ENCODE measurements at regions not wholly inside any gene's neighbourhood (a gene's known extent, or its start where the extent isn't known, plus 50 kb on each side); places are given as distances from the start of the nearest gene placed in this dataset.

DNA sequence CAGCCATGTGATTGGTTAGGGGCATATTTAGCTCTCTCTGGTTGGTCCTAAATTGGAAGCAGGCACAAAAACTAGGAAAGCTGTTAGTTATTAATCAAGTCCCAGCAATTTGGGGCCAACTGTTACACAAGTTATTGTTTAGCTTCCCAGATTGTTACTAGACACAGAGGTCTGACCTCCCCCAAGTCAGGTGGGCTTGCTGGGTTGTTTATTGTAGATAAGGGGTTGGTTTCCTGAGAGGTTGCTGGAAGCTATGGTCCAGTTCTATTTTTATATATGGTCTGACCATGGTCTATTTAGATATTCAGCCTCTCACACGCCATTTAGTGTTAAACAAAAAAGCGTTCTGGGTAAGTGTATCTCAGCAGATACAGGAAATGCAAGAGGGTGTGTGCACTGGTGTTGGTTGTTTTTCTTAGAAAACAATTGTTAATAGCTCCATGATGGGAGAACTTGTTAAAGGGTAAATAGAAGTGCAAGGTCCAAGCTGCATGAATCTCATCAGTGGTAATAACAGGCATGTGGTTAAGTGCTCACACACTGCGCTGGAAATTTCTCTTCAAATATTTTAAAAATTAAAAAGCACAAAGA is 150.0 kb downstream of the RAP2A start:
- TF ChIP-seq, protein P1, sequence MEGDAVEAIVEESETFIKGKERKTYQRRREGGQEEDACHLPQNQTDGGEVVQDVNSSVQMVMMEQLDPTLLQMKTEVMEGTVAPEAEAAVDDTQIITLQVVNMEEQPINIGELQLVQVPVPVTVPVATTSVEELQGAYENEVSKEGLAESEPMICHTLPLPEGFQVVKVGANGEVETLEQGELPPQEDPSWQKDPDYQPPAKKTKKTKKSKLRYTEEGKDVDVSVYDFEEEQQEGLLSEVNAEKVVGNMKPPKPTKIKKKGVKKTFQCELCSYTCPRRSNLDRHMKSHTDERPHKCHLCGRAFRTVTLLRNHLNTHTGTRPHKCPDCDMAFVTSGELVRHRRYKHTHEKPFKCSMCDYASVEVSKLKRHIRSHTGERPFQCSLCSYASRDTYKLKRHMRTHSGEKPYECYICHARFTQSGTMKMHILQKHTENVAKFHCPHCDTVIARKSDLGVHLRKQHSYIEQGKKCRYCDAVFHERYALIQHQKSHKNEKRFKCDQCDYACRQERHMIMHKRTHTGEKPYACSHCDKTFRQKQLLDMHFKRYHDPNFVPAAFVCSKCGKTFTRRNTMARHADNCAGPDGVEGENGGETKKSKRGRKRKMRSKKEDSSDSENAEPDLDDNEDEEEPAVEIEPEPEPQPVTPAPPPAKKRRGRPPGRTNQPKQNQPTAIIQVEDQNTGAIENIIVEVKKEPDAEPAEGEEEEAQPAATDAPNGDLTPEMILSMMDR (IDR thresholded peaks at IDR 0.05): no peak
- no peak for TF ChIP-seq EZH2 (IDR thresholded peaks at IDR 0.05; ENCODE audit: borderline replicate concordance, insufficient read depth, low read depth, low read length, poor library complexity, severe bottlenecking)
- Histone ChIP-seq H4K20me1 (ENCODE audit: control insufficient read depth, insufficient read depth, low read length, poor library complexity, severe bottlenecking) (no peaks in the 10 kb centered on the region), H3K4me1 (ENCODE audit: control insufficient read depth in 2 of 2, insufficient read depth in 2 of 2, low read length in 2 of 2) (no peaks in the 10 kb centered on the region), H3K79me2 (ENCODE audit: control insufficient read depth, insufficient read depth, low read length) (no peaks in the 10 kb centered on the region), H3K4me2 (replicated peaks; ENCODE audit: low read depth, low read length, poor library complexity, severe bottlenecking) (no peak overlapping the region), H3K9ac (ENCODE audit: low read length) (no peak overlapping the region), H3K27ac (ENCODE audit: low read length in 2 of 2) (no peak overlapping the region), H3K36me3 (replicated peaks in 1 of 2; ENCODE audit: control extremely low read depth in 1 of 2, control insufficient read depth in 1 of 2, extremely low read depth in 1 of 2, insufficient read depth in 2 of 2, low read length in 1 of 2) (no peaks in the 10 kb centered on the region), H3K9me3 (ENCODE audit: control extremely low read depth in 1 of 3, control insufficient read depth in 2 of 3, insufficient read depth in 1 of 3, low read length in 2 of 3) (no peaks in the 10 kb centered on the region), H3K27me3 (replicated peaks in 1 of 4; ENCODE audit: control extremely low read depth in 1 of 4, control insufficient read depth in 3 of 4, insufficient read depth in 4 of 4, low read length in 3 of 4) (no peaks in the 10 kb centered on the region), H3K4me3 (ENCODE audit: control extremely low read depth in 1 of 5, extremely low read depth in 1 of 5, insufficient read depth in 1 of 5, low read depth in 2 of 5, low read length in 4 of 5) (no peak overlapping the region), H2AFZ (ENCODE audit: insufficient read depth, low read depth, low read length, poor library complexity, severe bottlenecking) (no peak overlapping the region)
- no peak for DNase-seq
- ChIA-PET CTCF (interaction anchor here (0.6 kb wide), 1 partner anchor 503 kb away, joined by 3 read pairs; no protein-coding TSS in a partner anchor), POLR2A (no interaction called here)
- ATAC-seq (ENCODE audit: low read depth): no peak
- Mint-ChIP-seq H3K27me3 (peaks cover 13% of the 10 kb centered on the region), H3K27ac (no peak overlapping the region), H3K9me3 (ENCODE audit: insufficient read depth) (no peaks in the 10 kb centered on the region), H3K4me3 (no peak overlapping the region), H3K4me1 (no peaks in the 10 kb centered on the region)
- intact Hi-C loops (cut with micrococcal nuclease): no loop called here
- WGBS (ENCODE audit: insufficient coverage): 100% methylated on average over 1 of the region's 3 CpGs

DNA sequence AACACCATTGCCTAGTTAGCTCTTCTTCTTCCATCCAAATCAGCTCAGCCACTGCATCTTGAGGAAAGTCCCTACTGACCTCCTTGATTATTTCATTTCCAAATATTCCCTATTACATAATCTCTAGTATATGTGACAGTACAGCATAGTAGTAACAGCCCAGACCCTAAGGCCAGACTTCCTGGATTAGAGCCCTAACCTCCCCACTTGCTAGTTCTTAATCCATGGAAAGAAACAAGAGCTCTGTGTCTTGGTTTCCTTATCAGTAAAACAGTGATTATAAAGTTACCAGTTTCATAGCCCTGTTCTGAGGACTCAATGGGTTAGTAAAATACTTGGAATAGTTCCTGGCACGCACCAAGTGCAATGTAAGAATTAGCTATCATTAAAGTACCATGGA is 153.0 kb downstream of the RAP2A start:
- Histone ChIP-seq H3K9ac (ENCODE audit: low read length) (no peak overlapping the region), H3K4me1 (ENCODE audit: control insufficient read depth in 2 of 2, insufficient read depth in 2 of 2, low read length in 2 of 2) (no peaks in the 10 kb centered on the region), H3K79me2 (ENCODE audit: control insufficient read depth, insufficient read depth, low read length) (no peaks in the 10 kb centered on the region), H2AFZ (ENCODE audit: insufficient read depth, low read depth, low read length, poor library complexity, severe bottlenecking) (no peak overlapping the region), H3K9me3 (ENCODE audit: control extremely low read depth in 1 of 3, control insufficient read depth in 2 of 3, insufficient read depth in 1 of 3, low read length in 2 of 3) (no peaks in the 10 kb centered on the region), H3K27me3 (replicated peaks in 1 of 4; ENCODE audit: control extremely low read depth in 1 of 4, control insufficient read depth in 3 of 4, insufficient read depth in 4 of 4, low read length in 3 of 4) (peaks cover 0 to 3% (median 0%) of the 10 kb centered on the region in 4 experiments), H3K4me3 (ENCODE audit: control extremely low read depth in 1 of 5, extremely low read depth in 1 of 5, insufficient read depth in 1 of 5, low read depth in 2 of 5, low read length in 4 of 5) (no peak overlapping the region), H3K27ac (ENCODE audit: low read length in 2 of 2) (no peak overlapping the region), H3K4me2 (replicated peaks; ENCODE audit: low read depth, low read length, poor library complexity, severe bottlenecking) (no peak overlapping the region), H3K36me3 (replicated peaks in 1 of 2; ENCODE audit: control extremely low read depth in 1 of 2, control insufficient read depth in 1 of 2, extremely low read depth in 1 of 2, insufficient read depth in 2 of 2, low read length in 1 of 2) (no peaks in the 10 kb centered on the region), H4K20me1 (ENCODE audit: control insufficient read depth, insufficient read depth, low read length, poor library complexity, severe bottlenecking) (no peaks in the 10 kb centered on the region)
- no peak for DNase-seq
- TF ChIP-seq EZH2 (IDR thresholded peaks at IDR 0.05; ENCODE audit: borderline replicate concordance, insufficient read depth, low read depth, low read length, poor library complexity, severe bottlenecking): no peak
- TF ChIP-seq, protein P1 (IDR thresholded peaks at IDR 0.05): no peak
- H3K27ac Mint-ChIP-seq: no peak overlapping the region
- ChIA-PET CTCF (no interaction called here), POLR2A (no interaction called here)
- peaks cover under 1% of the 10 kb centered on the region for H3K9me3 Mint-ChIP-seq (ENCODE audit: insufficient read depth)
- no peak for ATAC-seq (ENCODE audit: low read depth)
- intact Hi-C loops (cut with micrococcal nuclease): no loop called here
- no peak overlapping the region for H3K4me3 Mint-ChIP-seq
- no peaks in the 10 kb centered on the region for H3K4me1 Mint-ChIP-seq
- no CpG with 5 or more reads among the region's 1 CpG for WGBS (ENCODE audit: insufficient coverage)
- H3K27me3 Mint-ChIP-seq: peaks cover 19% of the 10 kb centered on the region

Measured in B cell (primary cell).